Epithelial cell of esophagus (primary cell): ENCODE measurements at regions not wholly inside any gene's neighbourhood (a gene's known extent, or its start where the extent isn't known, plus 50 kb on each side); places are given as distances from the start of the nearest gene placed in this dataset.

Source experiments
- DNase-seq: peaks from one replicate; pipeline ENCODE4 v3.0.0; 2010; ENCODE audit warnings: low read depth
- H3K4me3 ChIP-seq: 2 replicates; pipeline ENCODE4 v1.5.1; 2011; ENCODE audit warnings: mild to moderate bottlenecking, low read length, control low read depth
- CTCF ChIP-seq: IDR thresholded peaks from 2 replicates; pipeline ENCODE4 v1.5.1; 2011; ENCODE audit warnings: low read depth, mild to moderate bottlenecking, low read length, control low read depth, inconsistent platforms; ENCODE audit not compliant: insufficient read depth; ENCODE audit errors: missing control alignments

- H3K4me3 ChIP-seq = no peak overlapping the region
- TF ChIP-seq CTCF = no peak
- DNase-seq = no peak
These were observed 352.0 kb downstream of the PLPP3 start for GRCh38 chr1:56227401-56227800.

- TF ChIP-seq CTCF = no peak
- no peak overlapping the region for H3K4me3 ChIP-seq
- no peak for DNase-seq
These were observed 353.2 kb downstream of the PLPP3 start for GRCh38 chr1:56225964-56226815.

GRCh38 chr1:56223968-56224367 is 355.4 kb downstream of the PLPP3 start:
- no peak overlapping the region for H3K4me3 ChIP-seq
- peak; percentile 8 for DNase-seq
- TF ChIP-seq CTCF = no peak

- no peak for DNase-seq
- no peak overlapping the region for H3K4me3 ChIP-seq
- no peak for TF ChIP-seq CTCF
These were observed 356.3 kb downstream of the PLPP3 start for GRCh38 chr1:56222914-56223540.

GRCh38 chr1:56220021-56220420 is 359.3 kb downstream of the PLPP3 start:
- no peak for DNase-seq
- H3K4me3 ChIP-seq = no peak overlapping the region
- TF ChIP-seq CTCF = no peak

GRCh38 chr1:56218023-56218422 is 361.3 kb downstream of the PLPP3 start:
- TF ChIP-seq CTCF = no peak
- H3K4me3 ChIP-seq = no peak overlapping the region
- no peak for DNase-seq
